GM23338 (cell line): ENCODE measurements at regions not wholly inside any gene's neighbourhood (a gene's known extent, or its start where the extent isn't known, plus 50 kb on each side); places are given as distances from the start of the nearest gene placed in this dataset.

Source experiments
- ATAC-seq: fragments of 200-7000 bp; cut with Tn5 transposase; 3 replicates; pipeline ENCODE4 v1.9.1; 2020
- DNase-seq: peaks from one replicate; pipeline ENCODE4 v3.0.0-alpha.2; 2015; ENCODE audit warnings: low spot score
- H2AFZ ChIP-seq: fragments of 200-600 bp; sonication (generic); 2 replicates; pipeline ENCODE4 v1.8.0; 2016; ENCODE audit warnings: antibody characterized with exemption, mild to moderate bottlenecking, moderate library complexity
- H3F3A ChIP-seq: fragments of 200-600 bp; sonication (generic); replicated peaks from 2 replicates; pipeline ENCODE4 v1.8.0; 2017; ENCODE audit warnings: antibody characterized with exemption, mixed run types, low read depth
- H3K27ac ChIP-seq: fragments of 200-600 bp; sonication (generic); 2 replicates; pipeline ENCODE4 v1.6.1; 2016; ENCODE audit warnings: low read depth
- H3K27me3 ChIP-seq: fragments of 200-600 bp; sonication (generic); 2 replicates; pipeline ENCODE4 v1.8.0; 2016; ENCODE audit warnings: mild to moderate bottlenecking, mixed run types, moderate library complexity; ENCODE audit not compliant: insufficient read depth
- H3K36me3 ChIP-seq: fragments of 200-600 bp; sonication (generic); 2 replicates; pipeline ENCODE4 v1.8.0; 2016; ENCODE audit warnings: mild to moderate bottlenecking; ENCODE audit not compliant: insufficient read depth
- H3K4me1 ChIP-seq: fragments of 200-600 bp; sonication (generic); 2 replicates; pipeline ENCODE4 v1.8.0; 2016; ENCODE audit warnings: mild to moderate bottlenecking, moderate library complexity; ENCODE audit not compliant: insufficient read depth
- H3K4me2 ChIP-seq: fragments of 200-600 bp; sonication (generic); 2 replicates; pipeline ENCODE4 v1.7.1; 2017; ENCODE audit warnings: mixed run types
- H3K4me3 ChIP-seq: fragments of 200-600 bp; sonication (generic); 2 replicates; pipeline ENCODE4 v1.6.1; 2016; ENCODE audit warnings: mixed run types
- H3K79me2 ChIP-seq: fragments of 200-600 bp; sonication (generic); replicated peaks from 2 replicates; pipeline ENCODE4 v1.8.0; 2017; ENCODE audit warnings: mild to moderate bottlenecking; ENCODE audit not compliant: insufficient read depth
- H3K9me2 ChIP-seq: fragments of 200-600 bp; sonication (generic); 2 replicates; pipeline ENCODE4 v1.8.0; 2017; ENCODE audit not compliant: insufficient read depth
- H4K20me1 ChIP-seq: fragments of 200-600 bp; sonication (generic); replicated peaks from 2 replicates; pipeline ENCODE4 v1.8.0; 2017; ENCODE audit warnings: mild to moderate bottlenecking; ENCODE audit not compliant: insufficient read depth
- H3K27ac Mint-ChIP-seq: 2 replicates; pipeline ENCODE4 v1.8.0; 2020; ENCODE audit warnings: inconsistent platforms, mild to moderate bottlenecking, moderate library complexity, mixed read lengths
- H3K27me3 Mint-ChIP-seq: 3 replicates; pipeline ENCODE4 v1.8.0; 2022; ENCODE audit warnings: low read depth, mild to moderate bottlenecking, moderate library complexity, mixed read lengths, inconsistent platforms; ENCODE audit not compliant: insufficient read depth, poor library complexity
- H3K36me3 Mint-ChIP-seq: 3 replicates; pipeline ENCODE4 v1.8.0; 2021; ENCODE audit warnings: low read depth, mild to moderate bottlenecking, inconsistent platforms, moderate library complexity, mixed read lengths
- H3K4me1 Mint-ChIP-seq: 3 replicates; pipeline ENCODE4 v1.8.0; 2020; ENCODE audit warnings: mild to moderate bottlenecking, inconsistent platforms, mixed read lengths
- H3K4me3 Mint-ChIP-seq: 3 replicates; pipeline ENCODE4 v1.8.0; 2021; ENCODE audit warnings: moderate library complexity, mild to moderate bottlenecking, inconsistent platforms, mixed read lengths
- H3K9me3 Mint-ChIP-seq: 3 replicates; pipeline ENCODE4 v1.8.0; 2020; ENCODE audit warnings: moderate library complexity, mild to moderate bottlenecking, inconsistent platforms, mixed read lengths
- POLR2AphosphoS5 ChIP-seq: IDR thresholded peaks from 2 replicates; pipeline ENCODE4 v1.6.1; 2016; ENCODE audit warnings: antibody characterized with exemption, low read depth
- ZNF462 ChIP-seq: fragments of 250-450 bp; sonication (Bioruptor Pico); IDR thresholded peaks from 2 replicates; pipeline ENCODE4 v1.5.0; 2020; ENCODE audit warnings: mild to moderate bottlenecking, moderate library complexity
- TF ChIP-seq, protein P1 (sequence below), 2 experiments: fragments of 200-600 bp in 1 of 2; sonication (generic) in 1 of 2; conservative IDR thresholded peaks; 2 replicates each; pipeline versions ENCODE4 v1.5.1 to v1.6.1; 2016 to 2017; ENCODE audit warnings: antibody characterized with exemption in 2 of 2, low read depth in 2 of 2, mild to moderate bottlenecking in 2 of 2, moderate library complexity in 1 of 2

DNA sequence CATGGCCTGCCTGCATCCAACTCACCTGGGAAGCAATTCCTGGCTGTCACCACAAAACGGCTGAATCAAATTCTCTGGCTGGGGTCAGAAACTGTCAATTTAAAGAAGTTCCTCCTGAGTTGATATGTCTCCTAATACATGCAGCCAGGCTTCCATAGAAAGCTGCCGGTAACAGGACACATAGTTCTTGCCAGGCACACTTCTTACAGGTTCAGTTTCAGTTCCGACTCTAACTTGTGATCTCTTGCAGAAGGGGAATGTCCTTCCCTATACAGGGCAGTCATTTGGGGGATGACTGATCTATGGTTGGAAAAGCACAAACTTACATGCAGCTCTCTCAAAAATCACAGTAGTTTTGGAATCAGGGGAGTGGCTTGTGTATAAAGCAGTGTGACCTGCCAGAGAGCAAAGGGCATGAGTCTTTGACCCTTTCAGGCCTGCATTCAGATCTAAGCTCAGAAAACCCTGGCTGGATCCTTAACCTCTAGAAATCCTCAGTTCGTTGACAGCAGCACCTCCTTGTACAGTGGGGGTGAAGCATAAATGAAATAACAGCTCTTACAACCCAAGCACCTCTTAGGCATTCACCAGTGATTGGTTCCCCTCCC lies 195.6 kb downstream of the SCP2D1 start:
- no peak overlapping the region for H3K4me2 ChIP-seq

More for the DNA sequence above, 195.6 kb downstream of the SCP2D1 start:
- Mint-ChIP-seq H3K9me3 (no peaks in the 10 kb centered on the region), H3K27me3 (peaks cover 4% of the 10 kb centered on the region), H3K4me1 (peaks cover 15% of the 10 kb centered on the region), H3K4me3 (no peak overlapping the region), H3K27ac (no peak overlapping the region), H3K36me3 (no peaks in the 10 kb centered on the region)
- DNase-seq, result no peak
- no peak overlapping the region for H3K27ac ChIP-seq
- H3K36me3 ChIP-seq, result no peaks in the 10 kb centered on the region
- no peaks in the 10 kb centered on the region for H3F3A ChIP-seq
- H3K4me1 ChIP-seq, result no peaks in the 10 kb centered on the region
- ATAC-seq, result no peak
- no peaks in the 10 kb centered on the region for H3K79me2 ChIP-seq
- H3K9me2 ChIP-seq, result peaks cover 5% of the 10 kb centered on the region; the same call in 1 of the 2 replicates
- no peaks in the 10 kb centered on the region for H4K20me1 ChIP-seq
- no peaks in the 10 kb centered on the region for H3K27me3 ChIP-seq
- TF ChIP-seq ZNF462 (CRISPR knock-in tag), result no peak
- no peak for TF ChIP-seq POLR2AphosphoS5
- TF ChIP-seq, protein P1, sequence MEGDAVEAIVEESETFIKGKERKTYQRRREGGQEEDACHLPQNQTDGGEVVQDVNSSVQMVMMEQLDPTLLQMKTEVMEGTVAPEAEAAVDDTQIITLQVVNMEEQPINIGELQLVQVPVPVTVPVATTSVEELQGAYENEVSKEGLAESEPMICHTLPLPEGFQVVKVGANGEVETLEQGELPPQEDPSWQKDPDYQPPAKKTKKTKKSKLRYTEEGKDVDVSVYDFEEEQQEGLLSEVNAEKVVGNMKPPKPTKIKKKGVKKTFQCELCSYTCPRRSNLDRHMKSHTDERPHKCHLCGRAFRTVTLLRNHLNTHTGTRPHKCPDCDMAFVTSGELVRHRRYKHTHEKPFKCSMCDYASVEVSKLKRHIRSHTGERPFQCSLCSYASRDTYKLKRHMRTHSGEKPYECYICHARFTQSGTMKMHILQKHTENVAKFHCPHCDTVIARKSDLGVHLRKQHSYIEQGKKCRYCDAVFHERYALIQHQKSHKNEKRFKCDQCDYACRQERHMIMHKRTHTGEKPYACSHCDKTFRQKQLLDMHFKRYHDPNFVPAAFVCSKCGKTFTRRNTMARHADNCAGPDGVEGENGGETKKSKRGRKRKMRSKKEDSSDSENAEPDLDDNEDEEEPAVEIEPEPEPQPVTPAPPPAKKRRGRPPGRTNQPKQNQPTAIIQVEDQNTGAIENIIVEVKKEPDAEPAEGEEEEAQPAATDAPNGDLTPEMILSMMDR (conservative IDR thresholded peaks at IDR 0.05; ENCODE audit: low read depth in 2 of 2), result no peak
- no peak overlapping the region for H3K4me3 ChIP-seq
- no peak overlapping the region for H2AFZ ChIP-seq
